LNCAP (cell line): ENCODE measurements at regions not wholly inside any gene's neighbourhood (a gene's known extent, or its start where the extent isn't known, plus 50 kb on each side); places are given as distances from the start of the nearest gene placed in this dataset.

Experiments
- CTCF ChIP-seq: fragments of 450-650 bp; IDR thresholded peaks from 2 replicates; pipeline ENCODE4 v1.5.1; 2017; ENCODE audit warnings: mild to moderate bottlenecking

- no peak for TF ChIP-seq CTCF
These were observed 64.7 kb upstream of the DSEL start for GRCh38 chr18:67581178-67581577.

GRCh38 chr18:67577386-67577785 is 60.9 kb upstream of the DSEL start:
- no peak for TF ChIP-seq CTCF

GRCh38 chr18:67574749-67575148 is 58.2 kb upstream of the DSEL start:
- no peak for TF ChIP-seq CTCF

- TF ChIP-seq CTCF = no peak
These were observed 51.6 kb upstream of the DSEL start for GRCh38 chr18:67568166-67568565.
